ENCODE measurements at regions not wholly inside any gene's neighbourhood (a gene's known extent, or its start where the extent isn't known, plus 50 kb on each side); places are given as distances from the start of the nearest gene placed in this dataset.
"Not testable (repeated sequence)": the region's sequence is repeated elsewhere in the genome, so short reads cannot be mapped to it uniquely, and the experiment has no call there.

DNA sequence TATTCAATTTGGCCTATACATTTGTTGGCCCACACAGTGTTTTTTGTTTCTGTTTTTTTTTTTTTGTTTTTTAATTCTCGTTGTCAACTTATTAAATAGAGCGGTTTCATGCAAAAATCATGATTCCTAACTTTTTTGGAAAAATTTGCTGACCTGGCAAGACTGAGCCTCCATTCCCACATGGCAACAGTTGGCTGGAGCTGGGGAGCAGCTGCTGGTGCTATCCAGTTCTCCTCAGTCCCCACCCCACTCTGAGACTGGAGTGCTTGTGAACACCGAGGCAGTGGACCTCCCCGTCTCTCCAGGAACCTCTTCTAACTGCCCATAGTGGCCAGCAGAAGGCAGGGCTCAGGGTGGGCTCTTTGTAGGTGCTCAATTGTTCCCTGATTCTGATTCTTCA is 95.7 kb upstream of the OTUD4 start:
- ATAC-seq (ENCODE audit: insufficient number of reproducible peaks, low FRiP score, low read depth), result no peak
- H3K27me3 ChIP-seq (replicated peaks; ENCODE audit: insufficient read depth), result no peaks in the 10 kb centered on the region
- no peak overlapping the region for H3K4me3 ChIP-seq
- peaks cover 11 to 12% of the 10 kb centered on the region in 2 donors for H3K4me1 ChIP-seq (ENCODE audit: control insufficient read depth in 1 of 2, low read depth in 2 of 2)
- no peaks in the 10 kb centered on the region for H3K36me3 ChIP-seq
- TF ChIP-seq, protein P1, sequence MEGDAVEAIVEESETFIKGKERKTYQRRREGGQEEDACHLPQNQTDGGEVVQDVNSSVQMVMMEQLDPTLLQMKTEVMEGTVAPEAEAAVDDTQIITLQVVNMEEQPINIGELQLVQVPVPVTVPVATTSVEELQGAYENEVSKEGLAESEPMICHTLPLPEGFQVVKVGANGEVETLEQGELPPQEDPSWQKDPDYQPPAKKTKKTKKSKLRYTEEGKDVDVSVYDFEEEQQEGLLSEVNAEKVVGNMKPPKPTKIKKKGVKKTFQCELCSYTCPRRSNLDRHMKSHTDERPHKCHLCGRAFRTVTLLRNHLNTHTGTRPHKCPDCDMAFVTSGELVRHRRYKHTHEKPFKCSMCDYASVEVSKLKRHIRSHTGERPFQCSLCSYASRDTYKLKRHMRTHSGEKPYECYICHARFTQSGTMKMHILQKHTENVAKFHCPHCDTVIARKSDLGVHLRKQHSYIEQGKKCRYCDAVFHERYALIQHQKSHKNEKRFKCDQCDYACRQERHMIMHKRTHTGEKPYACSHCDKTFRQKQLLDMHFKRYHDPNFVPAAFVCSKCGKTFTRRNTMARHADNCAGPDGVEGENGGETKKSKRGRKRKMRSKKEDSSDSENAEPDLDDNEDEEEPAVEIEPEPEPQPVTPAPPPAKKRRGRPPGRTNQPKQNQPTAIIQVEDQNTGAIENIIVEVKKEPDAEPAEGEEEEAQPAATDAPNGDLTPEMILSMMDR (IDR thresholded peaks at IDR 0.05), result no peak
- no peak overlapping the region for H3K27ac ChIP-seq
- no peak for DNase-seq (ENCODE audit: low spot score)
- H3K9me3 ChIP-seq, result no peaks in the 10 kb centered on the region

DNA sequence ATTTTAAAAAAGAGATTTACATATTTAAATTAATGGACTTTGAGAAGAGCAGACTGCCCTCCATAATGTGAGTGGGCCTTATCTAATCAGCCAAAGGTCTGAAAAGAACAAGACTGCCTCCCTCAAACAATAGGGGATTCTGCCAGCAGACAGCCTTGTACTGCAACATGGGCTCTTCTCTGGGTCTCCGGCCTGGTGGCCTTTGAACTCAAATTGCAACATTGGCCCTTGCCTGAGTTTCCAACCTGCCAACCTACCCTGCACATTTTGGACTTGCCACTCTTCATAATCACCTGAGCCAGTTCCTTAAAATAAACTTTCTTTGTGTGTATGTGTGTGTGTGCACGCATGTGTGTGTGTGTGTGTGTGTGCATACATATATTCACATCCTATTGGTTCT is 90.8 kb upstream of the OTUD4 start:
- Histone ChIP-seq H3K9me3 (no peaks in the 10 kb centered on the region), H3K4me1 (ENCODE audit: control insufficient read depth in 1 of 2, low read depth in 2 of 2) (no peaks in the 10 kb centered on the region), H3K27ac (no peak overlapping the region), H3K36me3 (no peaks in the 10 kb centered on the region), H3K4me3 (no peak overlapping the region), H3K27me3 (replicated peaks; ENCODE audit: insufficient read depth) (no peaks in the 10 kb centered on the region)
- DNase-seq (ENCODE audit: low spot score) (no peak), ATAC-seq (ENCODE audit: insufficient number of reproducible peaks, low FRiP score, low read depth) (no peak)
- TF ChIP-seq, protein P1 (IDR thresholded peaks at IDR 0.05), result no peak

DNA sequence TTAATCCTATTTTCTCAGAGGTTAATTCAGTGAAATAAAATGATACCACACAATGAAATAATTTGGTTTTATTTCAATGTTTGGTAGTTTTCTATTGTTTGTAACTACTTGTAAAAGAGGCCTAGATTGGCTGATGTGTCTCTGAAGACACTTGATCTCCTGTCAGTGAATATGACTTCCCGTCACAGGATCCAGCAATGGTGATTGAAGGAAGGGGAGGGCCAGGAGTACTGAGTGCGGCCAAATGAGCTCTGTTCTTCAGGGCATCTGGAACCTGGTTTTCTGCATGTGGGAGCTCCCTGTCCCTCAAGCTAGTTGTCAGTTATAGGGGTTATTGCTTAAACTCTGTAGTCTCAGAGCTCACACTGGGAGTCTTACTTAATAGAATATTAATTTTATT is 86.5 kb upstream of the OTUD4 start:
- H3K36me3 ChIP-seq, result no peaks in the 10 kb centered on the region
- no peak overlapping the region for H3K27ac ChIP-seq
- no peak for ATAC-seq (ENCODE audit: insufficient number of reproducible peaks, low FRiP score, low read depth)
- TF ChIP-seq, protein P1 (IDR thresholded peaks at IDR 0.05), result no peak
- no peak for DNase-seq (ENCODE audit: low spot score)
- H3K9me3 ChIP-seq, result no peaks in the 10 kb centered on the region
- H3K27me3 ChIP-seq (replicated peaks; ENCODE audit: insufficient read depth), result no peaks in the 10 kb centered on the region
- H3K4me1 ChIP-seq (ENCODE audit: control insufficient read depth in 1 of 2, low read depth in 2 of 2), result no peaks in the 10 kb centered on the region
- H3K4me3 ChIP-seq, result no peak overlapping the region

DNA sequence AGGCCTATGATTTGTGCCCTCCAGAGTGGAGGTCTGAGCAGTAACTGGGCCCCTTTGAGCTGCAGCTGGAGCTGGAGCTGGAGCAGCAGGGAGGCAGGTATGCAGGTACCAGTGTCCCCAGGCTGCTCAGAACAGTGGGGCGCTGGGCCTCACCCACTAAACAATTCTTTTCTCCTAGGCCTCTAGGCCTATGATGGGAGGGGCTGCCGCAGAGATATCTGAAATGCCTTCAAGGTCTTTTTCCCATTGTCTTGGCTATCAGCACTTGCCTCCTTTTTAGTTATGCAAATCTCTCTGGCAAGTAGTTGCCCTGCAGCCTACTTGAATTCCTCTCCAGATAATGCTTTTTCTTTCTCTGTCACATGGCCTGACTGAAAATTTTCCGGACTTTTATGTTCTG is 79.7 kb upstream of the OTUD4 start:
- H3K4me3 ChIP-seq, result no peak overlapping the region
- H3K27me3 ChIP-seq (replicated peaks; ENCODE audit: insufficient read depth), result no peaks in the 10 kb centered on the region
- no peak for DNase-seq (ENCODE audit: low spot score)
- no peaks in the 10 kb centered on the region for H3K4me1 ChIP-seq (ENCODE audit: control insufficient read depth in 1 of 2, low read depth in 2 of 2)
- TF ChIP-seq, protein P1 (IDR thresholded peaks at IDR 0.05), result no peak
- no peak overlapping the region for H3K27ac ChIP-seq
- H3K9me3 ChIP-seq, result peaks cover 8% of the 10 kb centered on the region
- no peaks in the 10 kb centered on the region for H3K36me3 ChIP-seq
- ATAC-seq (ENCODE audit: insufficient number of reproducible peaks, low FRiP score, low read depth), result no peak

DNA sequence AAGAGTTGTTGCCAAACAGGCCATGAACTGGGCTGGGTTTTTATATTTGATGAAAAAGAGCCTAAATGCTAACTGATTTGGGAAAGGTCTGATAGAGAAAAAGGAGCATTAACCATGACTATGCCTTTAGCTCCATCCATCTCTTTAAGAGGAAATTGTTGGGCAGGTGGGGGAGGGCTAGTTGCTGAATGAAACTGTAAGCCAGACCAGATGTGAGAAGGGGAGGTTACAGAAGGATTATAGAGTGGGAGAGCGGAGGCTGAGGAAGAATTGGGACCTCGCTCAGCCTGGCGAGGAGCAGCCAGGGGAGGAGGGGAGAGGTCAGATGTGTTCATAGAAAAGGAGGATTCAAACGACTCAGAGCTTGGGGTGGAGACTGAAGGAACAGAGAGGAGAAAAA is 74.9 kb upstream of the OTUD4 start:
- not testable (repeated sequence) for H3K9me3 ChIP-seq; H3K27me3 ChIP-seq (replicated peaks; ENCODE audit: insufficient read depth); ATAC-seq (ENCODE audit: insufficient number of reproducible peaks, low FRiP score, low read depth); H3K27ac ChIP-seq; DNase-seq (ENCODE audit: low spot score); H3K4me3 ChIP-seq; H3K4me1 ChIP-seq (ENCODE audit: control insufficient read depth in 1 of 2, low read depth in 2 of 2); H3K36me3 ChIP-seq

DNA sequence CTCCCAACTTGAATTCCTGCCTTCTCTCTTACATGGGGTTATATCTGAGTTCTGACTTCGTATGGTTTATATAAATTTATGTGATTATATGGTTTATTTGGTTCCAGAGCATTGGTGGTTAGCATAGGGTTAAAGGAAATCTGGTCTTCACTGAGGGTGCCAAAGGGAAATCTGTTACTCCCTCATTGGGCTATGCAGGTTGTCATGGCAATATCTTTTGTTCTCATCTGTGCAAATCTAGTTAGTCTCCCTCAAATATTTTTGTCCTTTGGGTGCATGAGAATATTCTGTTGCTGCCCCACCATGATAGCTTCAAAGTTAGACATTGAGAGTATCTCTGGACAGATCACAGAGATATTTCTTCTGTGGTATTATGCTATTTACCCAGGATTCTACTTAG is 71.8 kb upstream of the OTUD4 start:
- no peaks in the 10 kb centered on the region for H3K9me3 ChIP-seq
- H3K27ac ChIP-seq, result no peak overlapping the region
- TF ChIP-seq, protein P1 (IDR thresholded peaks at IDR 0.05), result no peak
- H3K27me3 ChIP-seq (replicated peaks; ENCODE audit: insufficient read depth), result no peaks in the 10 kb centered on the region
- no peaks in the 10 kb centered on the region for H3K36me3 ChIP-seq
- no peaks in the 10 kb centered on the region for H3K4me1 ChIP-seq (ENCODE audit: control insufficient read depth in 1 of 2, low read depth in 2 of 2)
- DNase-seq (ENCODE audit: low spot score) (no peak), ATAC-seq (ENCODE audit: insufficient number of reproducible peaks, low FRiP score, low read depth) (no peak)
- H3K4me3 ChIP-seq, result no peak overlapping the region

Data from thoracic aorta (tissue), 2 donors.